ENCODE measurements at regions not wholly inside any gene's neighbourhood (a gene's known extent, or its start where the extent isn't known, plus 50 kb on each side); places are given as distances from the start of the nearest gene placed in this dataset.

GRCh38 chr15:66946578-66947164 is 118.7 kb upstream of the SMAD3 start:
- Mint-ChIP-seq H3K27ac (no peak overlapping the region), H3K4me3 (no peak overlapping the region), H3K27me3 (no peaks in the 10 kb centered on the region), H3K36me3 (no peaks in the 10 kb centered on the region), H3K4me1 (no peaks in the 10 kb centered on the region), H3K9me3 (no peaks in the 10 kb centered on the region)

GRCh38 chr15:66947471-66947870 is 117.9 kb upstream of the SMAD3 start:
- no peaks in the 10 kb centered on the region for H3K9me3 Mint-ChIP-seq
- no peak overlapping the region for H3K27ac Mint-ChIP-seq
- no peaks in the 10 kb centered on the region for H3K27me3 Mint-ChIP-seq
- H3K4me1 Mint-ChIP-seq, result no peaks in the 10 kb centered on the region
- H3K36me3 Mint-ChIP-seq, result no peaks in the 10 kb centered on the region
- H3K4me3 Mint-ChIP-seq, result no peak overlapping the region

- Mint-ChIP-seq H3K4me1 (no peaks in the 10 kb centered on the region), H3K27ac (no peak overlapping the region), H3K9me3 (no peaks in the 10 kb centered on the region), H3K27me3 (no peaks in the 10 kb centered on the region), H3K36me3 (no peaks in the 10 kb centered on the region), H3K4me3 (no peak overlapping the region)
These were observed 117.1 kb upstream of the SMAD3 start for GRCh38 chr15:66948294-66948693.

- H3K27me3 Mint-ChIP-seq, result no peaks in the 10 kb centered on the region
- H3K36me3 Mint-ChIP-seq, result no peaks in the 10 kb centered on the region
- H3K9me3 Mint-ChIP-seq, result no peaks in the 10 kb centered on the region
- H3K4me3 Mint-ChIP-seq, result no peak overlapping the region
- H3K4me1 Mint-ChIP-seq, result no peaks in the 10 kb centered on the region
- no peak overlapping the region for H3K27ac Mint-ChIP-seq
These were observed 115.3 kb upstream of the SMAD3 start for GRCh38 chr15:66950114-66950513.

GRCh38 chr15:66951531-66952320 is 113.7 kb upstream of the SMAD3 start:
- H3K27ac Mint-ChIP-seq, result no peak overlapping the region
- no peak overlapping the region for H3K4me3 Mint-ChIP-seq
- peaks cover 1% of the 10 kb centered on the region for H3K27me3 Mint-ChIP-seq
- no peaks in the 10 kb centered on the region for H3K9me3 Mint-ChIP-seq
- H3K4me1 Mint-ChIP-seq, result peaks cover 4% of the 10 kb centered on the region
- H3K36me3 Mint-ChIP-seq, result no peaks in the 10 kb centered on the region

- Mint-ChIP-seq H3K36me3 (no peaks in the 10 kb centered on the region), H3K4me3 (no peak overlapping the region), H3K27me3 (peaks cover 1% of the 10 kb centered on the region), H3K4me1 (peaks cover 4% of the 10 kb centered on the region), H3K9me3 (no peaks in the 10 kb centered on the region), H3K27ac (peak overlapping the region; percentile 30)
These were observed 112.5 kb upstream of the SMAD3 start for GRCh38 chr15:66952756-66953522.

- Mint-ChIP-seq H3K9me3 (no peaks in the 10 kb centered on the region), H3K4me3 (no peak overlapping the region), H3K27me3 (peaks cover 1% of the 10 kb centered on the region), H3K36me3 (no peaks in the 10 kb centered on the region), H3K4me1 (peaks cover 4% of the 10 kb centered on the region), H3K27ac (no peak overlapping the region)
These were observed 111.7 kb upstream of the SMAD3 start for GRCh38 chr15:66953523-66954229.

- Mint-ChIP-seq H3K4me3 (no peak overlapping the region), H3K27me3 (peaks cover 1% of the 10 kb centered on the region), H3K36me3 (no peaks in the 10 kb centered on the region), H3K27ac (no peak overlapping the region), H3K9me3 (no peaks in the 10 kb centered on the region), H3K4me1 (peaks cover 4% of the 10 kb centered on the region)
These were observed 110.8 kb upstream of the SMAD3 start for GRCh38 chr15:66954601-66955000.

- peaks cover 1% of the 10 kb centered on the region for H3K27me3 Mint-ChIP-seq
- no peak overlapping the region for H3K27ac Mint-ChIP-seq
- no peaks in the 10 kb centered on the region for H3K9me3 Mint-ChIP-seq
- H3K36me3 Mint-ChIP-seq, result no peaks in the 10 kb centered on the region
- H3K4me1 Mint-ChIP-seq, result peaks cover 4% of the 10 kb centered on the region
- no peak overlapping the region for H3K4me3 Mint-ChIP-seq
These were observed 110.3 kb upstream of the SMAD3 start for GRCh38 chr15:66955001-66955516.

- H3K27me3 Mint-ChIP-seq, result peaks cover 1% of the 10 kb centered on the region
- H3K27ac Mint-ChIP-seq, result peak overlapping the region; percentile 83
- peaks cover 4% of the 10 kb centered on the region for H3K4me1 Mint-ChIP-seq
- no peaks in the 10 kb centered on the region for H3K9me3 Mint-ChIP-seq
- no peak overlapping the region for H3K4me3 Mint-ChIP-seq
- no peaks in the 10 kb centered on the region for H3K36me3 Mint-ChIP-seq
These were observed 109.4 kb upstream of the SMAD3 start for GRCh38 chr15:66955871-66956585.

GRCh38 chr15:66956672-66957430 is 108.6 kb upstream of the SMAD3 start:
- Mint-ChIP-seq H3K27ac (no peak overlapping the region), H3K9me3 (no peaks in the 10 kb centered on the region), H3K36me3 (no peaks in the 10 kb centered on the region), H3K27me3 (peaks cover 1% of the 10 kb centered on the region), H3K4me1 (peaks cover 4% of the 10 kb centered on the region), H3K4me3 (no peak overlapping the region)

GRCh38 chr15:66957431-66957720 is 108.0 kb upstream of the SMAD3 start:
- Mint-ChIP-seq H3K27ac (no peak overlapping the region), H3K4me1 (peaks cover 4% of the 10 kb centered on the region), H3K36me3 (no peaks in the 10 kb centered on the region), H3K9me3 (no peaks in the 10 kb centered on the region), H3K27me3 (peaks cover 1% of the 10 kb centered on the region), H3K4me3 (no peak overlapping the region)

GRCh38 chr15:66959066-66959465 is 106.3 kb upstream of the SMAD3 start:
- H3K4me1 Mint-ChIP-seq, result peaks cover 4% of the 10 kb centered on the region
- H3K27ac Mint-ChIP-seq, result no peak overlapping the region
- no peak overlapping the region for H3K4me3 Mint-ChIP-seq
- H3K27me3 Mint-ChIP-seq, result peaks cover 1% of the 10 kb centered on the region
- H3K36me3 Mint-ChIP-seq, result no peaks in the 10 kb centered on the region
- H3K9me3 Mint-ChIP-seq, result no peaks in the 10 kb centered on the region

- Mint-ChIP-seq H3K4me3 (no peak overlapping the region), H3K9me3 (no peaks in the 10 kb centered on the region), H3K36me3 (no peaks in the 10 kb centered on the region), H3K27ac (peak overlapping the region; percentile 43), H3K27me3 (peaks cover 1% of the 10 kb centered on the region), H3K4me1 (peaks cover 4% of the 10 kb centered on the region)
These were observed 105.5 kb upstream of the SMAD3 start for GRCh38 chr15:66959875-66960274.

Measured in activated naive CD4-positive, alpha-beta T cell treated with anti-CD3 and anti-CD28 coated beads, Interleukin-2, amount 50 U/mL, for 24 hours (primary cell).